ENCODE measurements at regions not wholly inside any gene's neighbourhood (a gene's known extent, or its start where the extent isn't known, plus 50 kb on each side); places are given as distances from the start of the nearest gene placed in this dataset.

DNA sequence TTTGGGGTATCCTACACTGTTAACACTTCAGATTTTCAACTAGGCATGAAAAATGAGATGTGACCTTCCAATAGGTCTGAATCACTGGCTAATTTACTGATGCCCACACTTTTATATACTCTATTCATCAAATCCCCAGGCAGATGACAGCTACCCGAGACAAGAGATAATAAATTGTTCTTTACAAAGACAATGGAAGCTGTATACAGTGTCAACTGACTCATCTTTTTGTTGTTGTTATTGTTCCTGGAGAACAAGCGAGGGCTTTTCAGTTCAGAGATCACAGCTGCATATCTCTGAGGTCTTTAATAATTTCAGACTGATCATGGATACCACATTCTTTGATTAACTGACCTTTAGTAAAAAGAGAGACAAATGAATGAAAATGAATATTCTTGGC, 228.9 kb downstream of the SDHAF3 start:
- WGBS (ENCODE audit: extremely low coverage, insufficient read length, low lambda C conversion rate) = no CpG with 5 or more reads among the region's 2 CpGs

More for the DNA sequence above, 228.9 kb downstream of the SDHAF3 start:
- Histone ChIP-seq H2BK20ac (ENCODE audit: low read depth, low read length, poor library complexity, severe bottlenecking) (no peak overlapping the region), H3K18ac (ENCODE audit: insufficient read length, low read depth, low read length) (no peak overlapping the region), H4K91ac (ENCODE audit: insufficient read length, low read depth, low read length) (no peak overlapping the region), H3K27ac (ENCODE audit: insufficient read length, low read depth, low read length) (no peak overlapping the region), H3K4ac (ENCODE audit: low read depth, low read length) (no peak overlapping the region), H3K9me3 (ENCODE audit: control insufficient read depth, low read depth, low read length) (no peaks in the 10 kb centered on the region), H2BK5ac (ENCODE audit: insufficient read length, low read length) (no peak overlapping the region), H4K5ac (ENCODE audit: insufficient read length, low read depth, low read length) (no peak overlapping the region), H4K8ac (replicated peaks; ENCODE audit: insufficient read length, low read depth, low read length) (no peak overlapping the region), H3K56ac (ENCODE audit: insufficient read length, low read depth, low read length) (no peak overlapping the region), H3K14ac (ENCODE audit: insufficient read depth, low read length) (no peak overlapping the region), H2BK120ac (ENCODE audit: low read depth, low read length, poor library complexity, severe bottlenecking) (no peak overlapping the region), H2AK5ac (ENCODE audit: insufficient read length, low read length) (no peak overlapping the region), H3K4me1 (ENCODE audit: insufficient read depth, low read length) (no peaks in the 10 kb centered on the region), H3K9ac (ENCODE audit: extremely low read depth, insufficient read length, low read length) (no peak overlapping the region), H4K20me1 (ENCODE audit: control insufficient read depth, insufficient read depth, insufficient read length) (no peaks in the 10 kb centered on the region), H3K79me1 (ENCODE audit: insufficient read depth, low read depth, low read length, poor library complexity, severe bottlenecking) (no peaks in the 10 kb centered on the region), H2AFZ (ENCODE audit: low read length) (no peak overlapping the region), H3K23me2 (ENCODE audit: insufficient read length, low read depth, low read length, poor library complexity, severe bottlenecking) (no peaks in the 10 kb centered on the region), H3K23ac (ENCODE audit: insufficient read length, low read depth, low read length) (no peak overlapping the region), H2BK15ac (ENCODE audit: low read depth, low read length) (no peak overlapping the region), H3K79me2 (ENCODE audit: insufficient read depth, low read length) (no peaks in the 10 kb centered on the region), H2BK12ac (ENCODE audit: insufficient read length, low read depth, low read length) (no peak overlapping the region), H3K4me2 (ENCODE audit: insufficient read depth, insufficient read length, low read length) (no peak overlapping the region), H3K27me3 (ENCODE audit: insufficient read depth, low read length) (no peaks in the 10 kb centered on the region), H3T11ph (ENCODE audit: low read length) (no peak overlapping the region)
- H3K9me3 Mint-ChIP-seq = peaks cover 0 to 4% of the 10 kb centered on the region in 2 experiments; a peak in 3 of 5 replicates
- TF ChIP-seq, protein P1, sequence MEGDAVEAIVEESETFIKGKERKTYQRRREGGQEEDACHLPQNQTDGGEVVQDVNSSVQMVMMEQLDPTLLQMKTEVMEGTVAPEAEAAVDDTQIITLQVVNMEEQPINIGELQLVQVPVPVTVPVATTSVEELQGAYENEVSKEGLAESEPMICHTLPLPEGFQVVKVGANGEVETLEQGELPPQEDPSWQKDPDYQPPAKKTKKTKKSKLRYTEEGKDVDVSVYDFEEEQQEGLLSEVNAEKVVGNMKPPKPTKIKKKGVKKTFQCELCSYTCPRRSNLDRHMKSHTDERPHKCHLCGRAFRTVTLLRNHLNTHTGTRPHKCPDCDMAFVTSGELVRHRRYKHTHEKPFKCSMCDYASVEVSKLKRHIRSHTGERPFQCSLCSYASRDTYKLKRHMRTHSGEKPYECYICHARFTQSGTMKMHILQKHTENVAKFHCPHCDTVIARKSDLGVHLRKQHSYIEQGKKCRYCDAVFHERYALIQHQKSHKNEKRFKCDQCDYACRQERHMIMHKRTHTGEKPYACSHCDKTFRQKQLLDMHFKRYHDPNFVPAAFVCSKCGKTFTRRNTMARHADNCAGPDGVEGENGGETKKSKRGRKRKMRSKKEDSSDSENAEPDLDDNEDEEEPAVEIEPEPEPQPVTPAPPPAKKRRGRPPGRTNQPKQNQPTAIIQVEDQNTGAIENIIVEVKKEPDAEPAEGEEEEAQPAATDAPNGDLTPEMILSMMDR (conservative IDR thresholded peaks at IDR 0.05) = no peak
- no peak overlapping the region for H3K27ac Mint-ChIP-seq
- no peak for DNase-seq
- H3K4me3 Mint-ChIP-seq = no peak overlapping the region
- peaks cover 4 to 5% of the 10 kb centered on the region in 2 experiments; a peak in 3 of 4 replicates for H3K4me1 Mint-ChIP-seq
- no peaks in the 10 kb centered on the region for H3K27me3 Mint-ChIP-seq (ENCODE audit: low read depth)
- peaks cover 0 to 2% (median 0%) of the 10 kb centered on the region in 3 experiments; a peak in 1 of 7 replicates for H3K36me3 Mint-ChIP-seq (ENCODE audit: insufficient read depth in 1 of 3, low read depth in 3 of 3)
